Stomach (tissue), 4 donors: ENCODE measurements at regions not wholly inside any gene's neighbourhood (a gene's known extent, or its start where the extent isn't known, plus 50 kb on each side); places are given as distances from the start of the nearest gene placed in this dataset.

Experiments used
- POLR2A ChIP-seq, 4 donors: fragments of 450-650 bp; IDR thresholded peaks; one replicate each; pipeline ENCODE4 v1.6.1; 2016; ENCODE audit warnings: antibody characterized with exemption in 4 of 4, control low read depth in 2 of 4, mild to moderate bottlenecking in 1 of 4, moderate library complexity in 1 of 4
- TF ChIP-seq, protein P1 (sequence below), 7 experiments: fragments of 450-650 bp in 4 of 7; fragments of 200-600 bp in 3 of 7; sonication (generic) in 3 of 7; IDR thresholded peaks; one replicate each; pipeline ENCODE4 v1.5.1; 2016 to 2019; ENCODE audit warnings: antibody characterized with exemption in 7 of 7, control low read depth in 2 of 7, mild to moderate bottlenecking in 1 of 7

DNA sequence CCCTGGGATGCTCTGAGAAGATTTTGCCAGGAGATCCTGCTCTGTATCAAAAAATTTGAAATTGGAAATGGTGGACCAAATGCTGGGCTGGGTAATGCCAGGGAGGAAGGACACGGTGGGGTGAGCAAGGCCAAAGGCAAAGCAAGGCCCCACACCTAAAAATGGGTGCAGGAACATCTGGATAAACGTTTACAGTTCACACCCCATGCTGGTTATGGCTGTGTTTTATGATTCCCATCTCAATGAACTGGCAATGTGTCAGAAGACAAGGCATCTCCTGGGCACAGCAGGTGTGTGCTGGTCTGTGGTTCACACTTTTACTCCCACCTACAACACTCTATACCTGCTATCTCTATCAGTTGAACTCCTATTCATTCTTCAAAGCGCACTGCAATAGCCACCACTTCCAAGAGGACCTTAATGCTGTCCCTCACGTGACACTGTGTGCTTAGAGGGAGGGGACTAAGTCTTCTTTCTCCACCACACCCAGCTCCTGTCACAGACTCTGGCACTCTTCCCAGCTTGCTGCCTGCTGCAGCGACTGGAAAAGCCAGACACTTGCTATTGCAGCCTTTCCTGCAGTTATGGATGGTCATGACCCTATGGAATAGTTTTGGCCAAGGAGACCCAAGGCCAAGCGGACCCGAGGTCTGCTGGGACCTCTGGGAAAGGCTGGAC lies 277.5 kb downstream of the CTTN start:
- TF ChIP-seq, protein P1, sequence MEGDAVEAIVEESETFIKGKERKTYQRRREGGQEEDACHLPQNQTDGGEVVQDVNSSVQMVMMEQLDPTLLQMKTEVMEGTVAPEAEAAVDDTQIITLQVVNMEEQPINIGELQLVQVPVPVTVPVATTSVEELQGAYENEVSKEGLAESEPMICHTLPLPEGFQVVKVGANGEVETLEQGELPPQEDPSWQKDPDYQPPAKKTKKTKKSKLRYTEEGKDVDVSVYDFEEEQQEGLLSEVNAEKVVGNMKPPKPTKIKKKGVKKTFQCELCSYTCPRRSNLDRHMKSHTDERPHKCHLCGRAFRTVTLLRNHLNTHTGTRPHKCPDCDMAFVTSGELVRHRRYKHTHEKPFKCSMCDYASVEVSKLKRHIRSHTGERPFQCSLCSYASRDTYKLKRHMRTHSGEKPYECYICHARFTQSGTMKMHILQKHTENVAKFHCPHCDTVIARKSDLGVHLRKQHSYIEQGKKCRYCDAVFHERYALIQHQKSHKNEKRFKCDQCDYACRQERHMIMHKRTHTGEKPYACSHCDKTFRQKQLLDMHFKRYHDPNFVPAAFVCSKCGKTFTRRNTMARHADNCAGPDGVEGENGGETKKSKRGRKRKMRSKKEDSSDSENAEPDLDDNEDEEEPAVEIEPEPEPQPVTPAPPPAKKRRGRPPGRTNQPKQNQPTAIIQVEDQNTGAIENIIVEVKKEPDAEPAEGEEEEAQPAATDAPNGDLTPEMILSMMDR (IDR thresholded peaks at IDR 0.05), result no peak
- no peak for TF ChIP-seq POLR2A (IDR thresholded peaks at IDR 0.05)
